ENCODE measurements at regions not wholly inside any gene's neighbourhood (a gene's known extent, or its start where the extent isn't known, plus 50 kb on each side); places are given as distances from the start of the nearest gene placed in this dataset.
"Not testable (repeated sequence)": the region's sequence is repeated elsewhere in the genome, so short reads cannot be mapped to it uniquely, and the experiment has no call there.

DNA sequence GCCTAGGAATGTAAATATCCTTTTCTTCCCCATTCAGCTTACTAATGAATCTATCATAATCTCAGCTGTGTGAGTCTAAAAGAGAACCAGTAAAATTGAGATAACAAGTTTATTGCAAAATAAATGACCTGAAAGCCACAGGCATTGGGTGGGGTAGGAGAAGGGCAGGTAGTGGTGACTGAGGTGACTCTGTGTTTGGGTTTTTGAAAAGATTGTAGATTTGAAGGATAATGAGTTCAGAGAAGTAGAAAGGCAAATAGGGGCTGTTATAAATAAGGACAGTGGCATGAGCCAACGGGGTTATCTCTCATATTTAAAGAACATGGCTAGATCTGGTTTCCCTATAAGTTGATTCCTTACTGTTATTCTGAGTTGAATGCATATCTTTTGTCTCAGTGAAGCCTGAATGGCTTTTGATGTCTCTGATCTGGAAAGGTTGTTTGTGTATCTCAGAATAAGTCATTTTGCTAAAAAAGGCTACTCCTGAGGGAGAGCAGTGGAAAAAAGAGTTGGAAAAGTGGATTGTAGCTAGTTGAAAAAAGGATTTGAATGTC lies 92.3 kb upstream of the TPTE start:
- TF ChIP-seq, protein P1, sequence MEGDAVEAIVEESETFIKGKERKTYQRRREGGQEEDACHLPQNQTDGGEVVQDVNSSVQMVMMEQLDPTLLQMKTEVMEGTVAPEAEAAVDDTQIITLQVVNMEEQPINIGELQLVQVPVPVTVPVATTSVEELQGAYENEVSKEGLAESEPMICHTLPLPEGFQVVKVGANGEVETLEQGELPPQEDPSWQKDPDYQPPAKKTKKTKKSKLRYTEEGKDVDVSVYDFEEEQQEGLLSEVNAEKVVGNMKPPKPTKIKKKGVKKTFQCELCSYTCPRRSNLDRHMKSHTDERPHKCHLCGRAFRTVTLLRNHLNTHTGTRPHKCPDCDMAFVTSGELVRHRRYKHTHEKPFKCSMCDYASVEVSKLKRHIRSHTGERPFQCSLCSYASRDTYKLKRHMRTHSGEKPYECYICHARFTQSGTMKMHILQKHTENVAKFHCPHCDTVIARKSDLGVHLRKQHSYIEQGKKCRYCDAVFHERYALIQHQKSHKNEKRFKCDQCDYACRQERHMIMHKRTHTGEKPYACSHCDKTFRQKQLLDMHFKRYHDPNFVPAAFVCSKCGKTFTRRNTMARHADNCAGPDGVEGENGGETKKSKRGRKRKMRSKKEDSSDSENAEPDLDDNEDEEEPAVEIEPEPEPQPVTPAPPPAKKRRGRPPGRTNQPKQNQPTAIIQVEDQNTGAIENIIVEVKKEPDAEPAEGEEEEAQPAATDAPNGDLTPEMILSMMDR (conservative IDR thresholded peaks at IDR 0.05; ENCODE audit: low read depth in 2 of 2): not testable (repeated sequence)
- not testable (repeated sequence) for TF ChIP-seq EZH2 (IDR thresholded peaks at IDR 0.05; ENCODE audit: low read depth, unreplicated experiment)
